HG03108 (cell line): ENCODE measurements at regions not wholly inside any gene's neighbourhood (a gene's known extent, or its start where the extent isn't known, plus 50 kb on each side); places are given as distances from the start of the nearest gene placed in this dataset.
A peak's percentile ranks its signal among the peaks of the same experiment; 100 is the strongest.
"Not testable (repeated sequence)": the region's sequence is repeated elsewhere in the genome, so short reads cannot be mapped to it uniquely, and the experiment has no call there.

ENCODE experiments used
- ATAC-seq: cut with Tn5 transposase; IDR thresholded peaks from one replicate; pipeline ENCODE4 v1.9.1; 2021; ENCODE audit warnings: moderate library complexity; ENCODE audit not compliant: unreplicated experiment

- no peak for ATAC-seq
Observed at GRCh38 chr14:52202151-52202550, 65.3 kb upstream of the PTGDR start.

GRCh38 chr14:52190337-52190931 lies 77.1 kb upstream of the PTGDR start:
- ATAC-seq, result no peak

GRCh38 chr14:52189325-52189724 lies 78.2 kb upstream of the PTGDR start:
- no peak for ATAC-seq

- ATAC-seq, result no peak
Observed at GRCh38 chr14:52188381-52188780, 79.1 kb upstream of the PTGDR start.

GRCh38 chr14:52185178-52185577 lies 82.3 kb upstream of the PTGDR start:
- no peak for ATAC-seq

GRCh38 chr14:52182853-52183252 lies 84.6 kb upstream of the PTGDR start:
- no peak for ATAC-seq

- ATAC-seq, result no peak
Observed at GRCh38 chr14:52179141-52179790, 88.2 kb upstream of the PTGDR start.

- peak; percentile 72 for ATAC-seq
Observed at GRCh38 chr14:52175982-52176502, 91.5 kb upstream of the PTGDR start.

- ATAC-seq, result not testable (repeated sequence)
Observed at GRCh38 chr14:52171932-52172331, 95.6 kb upstream of the PTGDR start.

GRCh38 chr14:52166822-52167221 lies 98.0 kb upstream of the NID2 start:
- no peak for ATAC-seq

- no peak for ATAC-seq
Observed at GRCh38 chr14:52155651-52156213, 86.9 kb upstream of the NID2 start.

GRCh38 chr14:52154992-52155650 lies 86.3 kb upstream of the NID2 start:
- ATAC-seq, result no peak

- ATAC-seq, result no peak
Observed at GRCh38 chr14:52153939-52154338, 85.1 kb upstream of the NID2 start.

- ATAC-seq, result no peak
Observed at GRCh38 chr14:52150162-52150561, 81.3 kb upstream of the NID2 start.

GRCh38 chr14:52148371-52148770 lies 79.5 kb upstream of the NID2 start:
- ATAC-seq, result no peak

GRCh38 chr14:52146504-52146903 lies 77.6 kb upstream of the NID2 start:
- no peak for ATAC-seq

- ATAC-seq, result not testable (repeated sequence)
Observed at GRCh38 chr14:52144099-52144498, 75.2 kb upstream of the NID2 start.

GRCh38 chr14:52142504-52142903 lies 73.6 kb upstream of the NID2 start:
- no peak for ATAC-seq

GRCh38 chr14:52131640-52132320 lies 62.9 kb upstream of the NID2 start:
- no peak for ATAC-seq

- no peak for ATAC-seq
Observed at GRCh38 chr14:52129721-52130120, 60.9 kb upstream of the NID2 start.

- no peak for ATAC-seq
Observed at GRCh38 chr14:52125885-52126284, 57.0 kb upstream of the NID2 start.
